Parathyroid adenoma (tissue), 2 donors: ENCODE measurements at regions not wholly inside any gene's neighbourhood (a gene's known extent, or its start where the extent isn't known, plus 50 kb on each side); places are given as distances from the start of the nearest gene placed in this dataset.

ENCODE experiments used
- H2AFZ ChIP-seq: fragments of 300-600 bp; sonication (generic); one replicate; pipeline ENCODE4 v1.7.0; 2017; ENCODE audit warnings: antibody characterized with exemption, mild to moderate bottlenecking
- H3K27ac ChIP-seq: fragments of 300-600 bp; sonication (generic); one replicate; pipeline ENCODE4 v1.7.0; 2017
- H3K27me3 ChIP-seq: fragments of 300-600 bp; sonication (generic); one replicate; pipeline ENCODE4 v1.7.0; 2017; ENCODE audit warnings: low read length; ENCODE audit not compliant: control insufficient read depth, insufficient read depth
- H3K36me3 ChIP-seq: fragments of 300-600 bp; sonication (generic); one replicate; pipeline ENCODE4 v1.7.0; 2017; ENCODE audit warnings: low read length; ENCODE audit not compliant: control insufficient read depth, insufficient read depth
- H3K4me1 ChIP-seq: fragments of 300-600 bp; sonication (generic); one replicate; pipeline ENCODE4 v1.7.0; 2017; ENCODE audit warnings: control low read depth
- H3K4me2 ChIP-seq: fragments of 300-600 bp; sonication (generic); one replicate; pipeline ENCODE4 v1.7.0; 2017; ENCODE audit warnings: low read length
- H3K4me3 ChIP-seq: fragments of 300-600 bp; sonication (generic); one replicate; pipeline ENCODE4 v1.7.0; 2017; ENCODE audit warnings: low read depth, low read length
- H3K79me2 ChIP-seq: fragments of 300-600 bp; sonication (generic); one replicate; pipeline ENCODE4 v1.7.0; 2017; ENCODE audit warnings: control low read depth
- H3K9ac ChIP-seq: fragments of 300-600 bp; sonication (generic); one replicate; pipeline ENCODE4 v1.7.0; 2017; ENCODE audit warnings: mild to moderate bottlenecking
- H3K9me3 ChIP-seq: fragments of 300-600 bp; sonication (generic); one replicate; pipeline ENCODE4 v1.7.0; 2017; ENCODE audit warnings: low read length; ENCODE audit not compliant: control insufficient read depth
- TF ChIP-seq, protein P1 (sequence below): fragments of 300-600 bp; sonication (generic); IDR thresholded peaks from one replicate; pipeline ENCODE4 v1.7.0; 2017; ENCODE audit warnings: antibody characterized with exemption, mild to moderate bottlenecking
- donor health status: primary hyperparathyroidism.

DNA sequence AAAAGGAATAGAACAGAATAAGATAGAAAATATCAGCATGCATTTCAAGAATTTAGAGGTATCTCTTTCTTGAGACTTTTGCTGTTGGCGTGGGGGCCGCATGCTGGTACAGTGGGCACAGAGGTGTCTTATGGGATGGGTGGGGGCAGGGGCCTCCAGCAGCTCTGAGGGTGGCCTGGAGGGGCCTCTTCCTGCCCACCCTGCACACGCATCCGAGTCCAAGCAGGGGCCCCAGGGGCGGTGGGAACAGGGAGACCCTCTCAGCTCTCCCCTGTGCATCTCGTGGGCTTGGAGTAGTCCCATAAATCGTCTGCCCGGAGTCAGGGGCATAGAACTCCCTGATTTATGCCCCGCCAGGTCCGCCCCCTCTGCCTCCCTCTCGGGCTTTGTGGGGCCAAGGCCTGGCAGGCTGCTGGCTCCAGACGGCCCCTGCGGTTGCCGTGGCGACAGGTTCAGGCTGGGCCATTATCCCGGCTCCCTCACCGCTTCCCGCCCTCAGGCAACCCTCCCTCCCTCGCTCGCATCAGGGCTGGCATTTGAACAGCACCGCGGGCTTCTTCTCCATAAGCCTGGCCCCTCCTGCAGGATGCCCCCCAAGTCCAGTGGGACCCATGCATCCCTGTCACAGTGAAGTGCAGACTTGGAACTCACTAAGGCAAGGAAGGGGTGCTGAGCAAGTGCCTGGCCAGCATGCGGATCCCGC lies 133.2 kb upstream of the ZBTB40 start:
- Histone ChIP-seq H2AFZ (no peak overlapping the region), H3K4me2 (no peak overlapping the region), H3K4me3 (no peak overlapping the region), H3K27me3 (no peaks in the 10 kb centered on the region), H3K79me2 (no peaks in the 10 kb centered on the region), H3K9ac (no peak overlapping the region), H3K27ac (no peak overlapping the region), H3K9me3 (no peaks in the 10 kb centered on the region), H3K36me3 (no peaks in the 10 kb centered on the region), H3K4me1 (no peaks in the 10 kb centered on the region)
- TF ChIP-seq, protein P1, sequence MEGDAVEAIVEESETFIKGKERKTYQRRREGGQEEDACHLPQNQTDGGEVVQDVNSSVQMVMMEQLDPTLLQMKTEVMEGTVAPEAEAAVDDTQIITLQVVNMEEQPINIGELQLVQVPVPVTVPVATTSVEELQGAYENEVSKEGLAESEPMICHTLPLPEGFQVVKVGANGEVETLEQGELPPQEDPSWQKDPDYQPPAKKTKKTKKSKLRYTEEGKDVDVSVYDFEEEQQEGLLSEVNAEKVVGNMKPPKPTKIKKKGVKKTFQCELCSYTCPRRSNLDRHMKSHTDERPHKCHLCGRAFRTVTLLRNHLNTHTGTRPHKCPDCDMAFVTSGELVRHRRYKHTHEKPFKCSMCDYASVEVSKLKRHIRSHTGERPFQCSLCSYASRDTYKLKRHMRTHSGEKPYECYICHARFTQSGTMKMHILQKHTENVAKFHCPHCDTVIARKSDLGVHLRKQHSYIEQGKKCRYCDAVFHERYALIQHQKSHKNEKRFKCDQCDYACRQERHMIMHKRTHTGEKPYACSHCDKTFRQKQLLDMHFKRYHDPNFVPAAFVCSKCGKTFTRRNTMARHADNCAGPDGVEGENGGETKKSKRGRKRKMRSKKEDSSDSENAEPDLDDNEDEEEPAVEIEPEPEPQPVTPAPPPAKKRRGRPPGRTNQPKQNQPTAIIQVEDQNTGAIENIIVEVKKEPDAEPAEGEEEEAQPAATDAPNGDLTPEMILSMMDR, result no peak

DNA sequence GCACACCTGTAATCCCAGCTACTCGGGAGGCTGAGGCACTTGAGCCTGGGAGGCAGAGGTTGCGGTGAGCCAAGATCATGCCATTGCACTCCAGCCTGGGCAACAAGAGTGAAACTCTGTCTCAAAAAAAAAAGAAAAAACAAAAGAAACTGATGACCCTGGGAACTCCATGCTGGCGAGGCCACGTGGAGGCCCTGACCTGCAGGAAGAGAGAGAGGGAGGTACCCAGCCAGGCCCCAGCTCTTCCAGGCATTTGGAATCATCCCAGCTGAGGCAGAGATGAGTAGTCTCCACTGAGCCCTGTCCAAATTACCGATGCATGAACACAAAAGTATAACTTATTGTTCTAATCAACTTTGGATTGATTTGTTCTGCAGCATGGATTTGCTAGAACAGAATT lies 132.0 kb upstream of the ZBTB40 start:
- H2AFZ ChIP-seq, result no peak overlapping the region
- no peaks in the 10 kb centered on the region for H3K36me3 ChIP-seq
- H3K9me3 ChIP-seq, result no peaks in the 10 kb centered on the region
- TF ChIP-seq, protein P1, result no peak
- no peak overlapping the region for H3K4me3 ChIP-seq
- H3K27ac ChIP-seq, result no peak overlapping the region
- H3K4me1 ChIP-seq, result no peaks in the 10 kb centered on the region
- no peaks in the 10 kb centered on the region for H3K79me2 ChIP-seq
- no peaks in the 10 kb centered on the region for H3K27me3 ChIP-seq
- H3K9ac ChIP-seq, result no peak overlapping the region
- no peak overlapping the region for H3K4me2 ChIP-seq

DNA sequence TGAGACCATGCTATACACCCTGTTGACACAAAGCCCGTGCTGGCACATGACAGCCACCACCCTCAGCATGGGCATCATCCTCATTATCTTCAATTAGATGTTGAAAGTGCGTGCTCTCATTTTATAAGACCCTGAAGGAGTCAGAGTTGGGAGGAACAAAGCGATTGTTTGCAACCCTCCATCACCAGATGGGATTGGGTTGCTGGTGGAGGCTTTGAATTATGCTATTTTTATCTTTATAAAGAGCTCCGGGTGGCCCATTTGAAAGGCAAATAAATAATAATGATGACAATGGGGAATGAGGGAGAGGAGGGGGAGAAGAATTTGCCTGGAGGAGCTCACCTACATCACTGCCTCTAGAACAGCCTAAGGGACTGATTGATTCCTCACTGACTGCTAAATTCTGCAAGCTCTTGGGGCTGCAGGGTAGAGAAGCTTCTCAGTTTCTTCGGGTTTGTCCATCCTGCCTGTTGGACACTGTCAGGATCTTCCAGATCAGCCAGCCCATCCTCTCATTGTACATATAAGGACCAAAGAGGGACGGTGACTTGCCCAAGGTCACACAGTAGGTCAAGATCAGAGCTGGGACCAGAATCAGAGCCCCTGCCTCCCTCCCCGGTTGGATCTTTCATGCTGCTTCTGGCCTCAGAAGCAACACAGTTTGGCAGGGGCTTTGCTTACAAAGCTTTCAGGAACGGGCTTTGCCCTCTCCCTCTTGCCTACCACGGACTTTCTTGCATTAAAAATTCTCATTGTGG lies 130.9 kb upstream of the ZBTB40 start:
- H3K27ac ChIP-seq, result no peak overlapping the region
- no peak overlapping the region for H3K9ac ChIP-seq
- no peaks in the 10 kb centered on the region for H3K79me2 ChIP-seq
- no peak overlapping the region for H3K4me3 ChIP-seq
- no peaks in the 10 kb centered on the region for H3K4me1 ChIP-seq
- no peaks in the 10 kb centered on the region for H3K36me3 ChIP-seq
- no peak overlapping the region for H2AFZ ChIP-seq
- H3K4me2 ChIP-seq, result no peak overlapping the region
- H3K9me3 ChIP-seq, result no peaks in the 10 kb centered on the region
- TF ChIP-seq, protein P1, result no peak
- no peaks in the 10 kb centered on the region for H3K27me3 ChIP-seq

DNA sequence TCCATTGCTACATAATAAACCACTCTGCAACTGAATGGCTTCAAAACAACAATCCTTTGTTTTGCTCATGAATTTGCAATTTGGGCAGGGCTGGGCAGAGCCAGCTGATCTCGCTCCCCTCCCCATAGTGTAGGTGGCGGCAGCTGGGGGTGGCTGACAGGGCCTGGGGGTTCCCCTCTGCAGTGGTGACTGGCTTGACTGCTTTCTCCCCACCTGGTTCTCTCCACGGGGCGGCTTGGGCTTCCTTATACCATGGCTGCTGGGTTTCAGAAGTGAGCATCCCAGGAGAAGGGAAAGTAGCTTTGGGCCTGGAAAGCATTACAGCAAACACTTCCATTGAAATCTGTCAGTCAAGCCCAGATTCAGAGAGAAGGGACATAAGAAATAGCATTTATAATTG lies 129.7 kb upstream of the ZBTB40 start:
- TF ChIP-seq, protein P1, result no peak
- no peaks in the 10 kb centered on the region for H3K4me1 ChIP-seq
- H3K36me3 ChIP-seq, result no peaks in the 10 kb centered on the region
- H3K79me2 ChIP-seq, result no peaks in the 10 kb centered on the region
- no peak overlapping the region for H3K4me3 ChIP-seq
- no peak overlapping the region for H3K4me2 ChIP-seq
- H3K27ac ChIP-seq, result no peak overlapping the region
- H3K27me3 ChIP-seq, result no peaks in the 10 kb centered on the region
- no peak overlapping the region for H2AFZ ChIP-seq
- H3K9ac ChIP-seq, result no peak overlapping the region
- no peaks in the 10 kb centered on the region for H3K9me3 ChIP-seq
